ENCODE measurements at regions not wholly inside any gene's neighbourhood (a gene's known extent, or its start where the extent isn't known, plus 50 kb on each side); places are given as distances from the start of the nearest gene placed in this dataset.
"Not testable (repeated sequence)": the region's sequence is repeated elsewhere in the genome, so short reads cannot be mapped to it uniquely, and the experiment has no call there.

- no peak for FAIRE-seq
- no peak for DNase-seq (ENCODE audit: insufficient read length, low spot score)
- no peak for TF ChIP-seq CTCF (IDR thresholded peaks at IDR 0.05; ENCODE audit: insufficient read depth, missing control alignments)
These were observed 170.3 kb downstream of the MOSPD2 start for GRCh38 chrX:15043538-15043937.

- DNase-seq (ENCODE audit: insufficient read length, low spot score) (no peak), FAIRE-seq (no peak)
- no peak for TF ChIP-seq CTCF (IDR thresholded peaks at IDR 0.05; ENCODE audit: insufficient read depth, missing control alignments)
These were observed 160.7 kb downstream of the MOSPD2 start for GRCh38 chrX:15033917-15034316.

GRCh38 chrX:15017491-15017890, 144.3 kb downstream of the MOSPD2 start:
- DNase-seq (ENCODE audit: insufficient read length, low spot score) (no peak), FAIRE-seq (no peak)
- no peak for TF ChIP-seq CTCF (IDR thresholded peaks at IDR 0.05; ENCODE audit: insufficient read depth, missing control alignments)

GRCh38 chrX:15016051-15016450, 142.8 kb downstream of the MOSPD2 start:
- DNase-seq (ENCODE audit: insufficient read length, low spot score) (no peak), FAIRE-seq (no peak)
- no peak for TF ChIP-seq CTCF (IDR thresholded peaks at IDR 0.05; ENCODE audit: insufficient read depth, missing control alignments)

GRCh38 chrX:15014281-15014680, 141.1 kb downstream of the MOSPD2 start:
- DNase-seq (ENCODE audit: insufficient read length, low spot score) (no peak), FAIRE-seq (no peak)
- no peak for TF ChIP-seq CTCF (IDR thresholded peaks at IDR 0.05; ENCODE audit: insufficient read depth, missing control alignments)

GRCh38 chrX:15013461-15013860, 140.2 kb downstream of the MOSPD2 start:
- no peak for FAIRE-seq
- no peak for TF ChIP-seq CTCF (IDR thresholded peaks at IDR 0.05; ENCODE audit: insufficient read depth, missing control alignments)
- DNase-seq (ENCODE audit: insufficient read length, low spot score) = no peak

GRCh38 chrX:14997271-14997670, 124.0 kb downstream of the MOSPD2 start:
- no peak for TF ChIP-seq CTCF (IDR thresholded peaks at IDR 0.05; ENCODE audit: insufficient read depth, missing control alignments)
- DNase-seq (ENCODE audit: insufficient read length, low spot score) (no peak), FAIRE-seq (peak; percentile 6)

- FAIRE-seq; DNase-seq (ENCODE audit: insufficient read length, low spot score): not testable (repeated sequence)
These were observed 111.2 kb downstream of the MOSPD2 start for GRCh38 chrX:14984425-14984824.
